ENCODE measurements at regions not wholly inside any gene's neighbourhood (a gene's known extent, or its start where the extent isn't known, plus 50 kb on each side); places are given as distances from the start of the nearest gene placed in this dataset.
"Not testable (repeated sequence)": the region's sequence is repeated elsewhere in the genome, so short reads cannot be mapped to it uniquely, and the experiment has no call there.

- no peak overlapping the region for H3K27ac ChIP-seq (ENCODE audit: low read depth in 1 of 2, low read length in 2 of 2)
- no peak for DNase-seq (ENCODE audit: low spot score)
- no peak for TF ChIP-seq GABPA (IDR thresholded peaks at IDR 0.05 in 1 of 2, conservative IDR thresholded peaks at IDR 0.05 in 1 of 2)
- no peak for TF ChIP-seq TAF1 (conservative IDR thresholded peaks at IDR 0.05)
- TF ChIP-seq REST (IDR thresholded peaks at IDR 0.05): no peak
- no peak for TF ChIP-seq NR2F2 (IDR thresholded peaks at IDR 0.05)
- no peak for TF ChIP-seq FOXA2 (IDR thresholded peaks at IDR 0.05)
- TF ChIP-seq MAX (IDR thresholded peaks at IDR 0.05): no peak
- no peak for TF ChIP-seq CTCF (IDR thresholded peaks at IDR 0.05; ENCODE audit: low read depth, low read length, missing input control)
- TF ChIP-seq ZBTB33 (IDR thresholded peaks at IDR 0.05): no peak
- TF ChIP-seq YY1 (IDR thresholded peaks at IDR 0.05): no peak
- TF ChIP-seq FOXA1 (IDR thresholded peaks at IDR 0.05): no peak
- no peak for TF ChIP-seq EGR1 (IDR thresholded peaks at IDR 0.05; ENCODE audit: low read depth in 2 of 2)
- TF ChIP-seq HNF4G (IDR thresholded peaks at IDR 0.05): no peak
- TF ChIP-seq HNF4A (conservative IDR thresholded peaks at IDR 0.05): no peak
- no peak for TF ChIP-seq ATF3 (IDR thresholded peaks at IDR 0.05)
- TF ChIP-seq RXRA (IDR thresholded peaks at IDR 0.05): no peak
- TF ChIP-seq RAD21 (IDR thresholded peaks at IDR 0.05): no peak
- H3K4me1 ChIP-seq (ENCODE audit: control insufficient read depth in 4 of 4, insufficient read depth in 4 of 4, low read length in 3 of 4): no peaks in the 10 kb centered on the region
- H3K9me3 ChIP-seq (ENCODE audit: control insufficient read depth in 4 of 4, low read length in 3 of 4): peaks cover 0 to 24% (median 6%) of the 10 kb centered on the region in 4 donors
- H3K27me3 ChIP-seq (ENCODE audit: control insufficient read depth in 4 of 4, insufficient read depth in 4 of 4, low read length in 3 of 4): no peaks in the 10 kb centered on the region
- 61% methylated on average over 2 of the region's 2 CpGs for WGBS
- no peak overlapping the region for H3K4me3 ChIP-seq (ENCODE audit: low read depth in 1 of 3, low read length in 3 of 3)
- H3K36me3 ChIP-seq (ENCODE audit: control insufficient read depth in 4 of 4, insufficient read depth in 3 of 4, low read depth in 1 of 4, low read length in 3 of 4): no peaks in the 10 kb centered on the region
- no peak overlapping the region for H3K9ac ChIP-seq (ENCODE audit: low read depth in 1 of 2, low read length in 2 of 2)
These were observed 73.7 kb upstream of the DPP10 start for GRCh38 chr2:114368705-114369104.

- H3K36me3 ChIP-seq (ENCODE audit: control insufficient read depth in 4 of 4, insufficient read depth in 3 of 4, low read depth in 1 of 4, low read length in 3 of 4); H3K4me1 ChIP-seq (ENCODE audit: control insufficient read depth in 4 of 4, insufficient read depth in 4 of 4, low read length in 3 of 4); DNase-seq (ENCODE audit: low spot score); H3K4me3 ChIP-seq (ENCODE audit: low read depth in 1 of 3, low read length in 3 of 3); H3K27me3 ChIP-seq (ENCODE audit: control insufficient read depth in 4 of 4, insufficient read depth in 4 of 4, low read length in 3 of 4); H3K27ac ChIP-seq (ENCODE audit: low read depth in 1 of 2, low read length in 2 of 2); H3K9ac ChIP-seq (ENCODE audit: low read depth in 1 of 2, low read length in 2 of 2): not testable (repeated sequence)
- H3K9me3 ChIP-seq (ENCODE audit: control insufficient read depth in 4 of 4, low read length in 3 of 4): peaks cover 0 to 24% (median 6%) of the 10 kb centered on the region in 4 donors
These were observed 70.7 kb upstream of the DPP10 start for GRCh38 chr2:114371721-114372120.

Data from liver (tissue), 8 donors.